ENCODE measurements at regions not wholly inside any gene's neighbourhood (a gene's known extent, or its start where the extent isn't known, plus 50 kb on each side); places are given as distances from the start of the nearest gene placed in this dataset.

DNA sequence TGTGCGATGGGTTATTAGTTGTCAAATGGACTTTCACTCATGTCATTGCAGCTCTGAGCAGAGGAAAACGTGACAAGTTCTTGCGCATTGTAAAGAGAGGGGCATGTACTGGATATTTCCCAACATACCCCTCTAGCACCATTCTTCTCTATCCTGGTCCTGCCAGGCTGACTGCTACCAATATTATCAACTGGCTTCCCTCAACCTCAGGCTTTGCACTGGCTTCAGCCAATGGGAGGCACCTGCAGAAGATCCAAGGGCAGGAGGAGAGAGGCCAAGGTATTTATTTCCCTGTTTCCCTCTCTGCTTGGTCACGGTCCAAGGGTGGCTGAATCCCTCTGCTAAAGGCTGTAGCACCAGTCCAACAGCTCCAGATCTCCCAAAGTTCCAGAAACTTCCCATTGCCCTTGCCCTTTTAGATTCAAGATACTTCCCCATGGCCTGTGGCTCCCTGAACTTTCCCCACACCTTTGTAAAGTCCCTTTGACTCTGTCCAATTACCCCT, 175.6 kb upstream of the NECTIN1 start:
- dilution Hi-C loops (cut with HindIII; ENCODE audit: low sequenced_read_pairs, unreplicated experiment) = no loop called here
- TF ChIP-seq BHLHE40 (IDR thresholded peaks at IDR 0.05; ENCODE audit: low read depth, low read length) (no peak), ELK1 (IDR thresholded peaks at IDR 0.05; ENCODE audit: borderline replicate concordance, low read depth, low read length) (no peak), POLR2A (IDR thresholded peaks at IDR 0.05; ENCODE audit: low read depth, low read length) (no peak), MXI1 (IDR thresholded peaks at IDR 0.05; ENCODE audit: borderline replicate concordance, low read depth, low read length) (no peak), RAD21 (IDR thresholded peaks at IDR 0.05; ENCODE audit: low read length) (no peak), NFE2L2 (IDR thresholded peaks at IDR 0.05; ENCODE audit: low read depth, low read length) (no peak), RFX5 (IDR thresholded peaks at IDR 0.05; ENCODE audit: low read depth, low read length) (no peak), MAFK (IDR thresholded peaks at IDR 0.05; ENCODE audit: low read depth, low read length) (no peak), CEBPB (IDR thresholded peaks at IDR 0.05; ENCODE audit: low read depth, low read length) (no peak), RCOR1 (IDR thresholded peaks at IDR 0.05; ENCODE audit: insufficient replicate concordance, low read length) (no peak), MAZ (IDR thresholded peaks at IDR 0.05; ENCODE audit: borderline replicate concordance, low read depth, low read length) (no peak), FOS (IDR thresholded peaks at IDR 0.05; ENCODE audit: low read depth, low read length) (no peak), CHD1 (IDR thresholded peaks at IDR 0.05; ENCODE audit: low read depth, low read length) (no peak), SMC3 (IDR thresholded peaks at IDR 0.05; ENCODE audit: low read depth, low read length) (no peak)
- TF ChIP-seq, protein P1, sequence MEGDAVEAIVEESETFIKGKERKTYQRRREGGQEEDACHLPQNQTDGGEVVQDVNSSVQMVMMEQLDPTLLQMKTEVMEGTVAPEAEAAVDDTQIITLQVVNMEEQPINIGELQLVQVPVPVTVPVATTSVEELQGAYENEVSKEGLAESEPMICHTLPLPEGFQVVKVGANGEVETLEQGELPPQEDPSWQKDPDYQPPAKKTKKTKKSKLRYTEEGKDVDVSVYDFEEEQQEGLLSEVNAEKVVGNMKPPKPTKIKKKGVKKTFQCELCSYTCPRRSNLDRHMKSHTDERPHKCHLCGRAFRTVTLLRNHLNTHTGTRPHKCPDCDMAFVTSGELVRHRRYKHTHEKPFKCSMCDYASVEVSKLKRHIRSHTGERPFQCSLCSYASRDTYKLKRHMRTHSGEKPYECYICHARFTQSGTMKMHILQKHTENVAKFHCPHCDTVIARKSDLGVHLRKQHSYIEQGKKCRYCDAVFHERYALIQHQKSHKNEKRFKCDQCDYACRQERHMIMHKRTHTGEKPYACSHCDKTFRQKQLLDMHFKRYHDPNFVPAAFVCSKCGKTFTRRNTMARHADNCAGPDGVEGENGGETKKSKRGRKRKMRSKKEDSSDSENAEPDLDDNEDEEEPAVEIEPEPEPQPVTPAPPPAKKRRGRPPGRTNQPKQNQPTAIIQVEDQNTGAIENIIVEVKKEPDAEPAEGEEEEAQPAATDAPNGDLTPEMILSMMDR (conservative IDR thresholded peaks at IDR 0.05; ENCODE audit: low read depth, low read length) = no peak
- TF ChIP-seq, protein P2, sequence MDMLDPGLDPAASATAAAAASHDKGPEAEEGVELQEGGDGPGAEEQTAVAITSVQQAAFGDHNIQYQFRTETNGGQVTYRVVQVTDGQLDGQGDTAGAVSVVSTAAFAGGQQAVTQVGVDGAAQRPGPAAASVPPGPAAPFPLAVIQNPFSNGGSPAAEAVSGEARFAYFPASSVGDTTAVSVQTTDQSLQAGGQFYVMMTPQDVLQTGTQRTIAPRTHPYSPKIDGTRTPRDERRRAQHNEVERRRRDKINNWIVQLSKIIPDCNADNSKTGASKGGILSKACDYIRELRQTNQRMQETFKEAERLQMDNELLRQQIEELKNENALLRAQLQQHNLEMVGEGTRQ (IDR thresholded peaks at IDR 0.05; ENCODE audit: low read depth, low read length) = no peak
- Histone ChIP-seq H3K4me3 (ENCODE audit: insufficient read depth, low read depth, low read length) (no peak overlapping the region), H3K79me1 (ENCODE audit: low read depth in 1 of 2, low read length in 2 of 2) (no peaks in the 10 kb centered on the region), H3K56ac (ENCODE audit: extremely low read depth, insufficient read depth, low read length) (no peak overlapping the region), H2AK9ac (replicated peaks; ENCODE audit: low read depth, low read length, poor library complexity) (no peak overlapping the region), H2BK15ac (ENCODE audit: low read depth, low read length) (no peak overlapping the region), H4K5ac (ENCODE audit: low read depth, low read length) (no peak overlapping the region), H3K14ac (replicated peaks; ENCODE audit: low read depth, low read length) (no peak overlapping the region), H3K4me1 (ENCODE audit: control insufficient read depth, insufficient read depth, low read length) (no peaks in the 10 kb centered on the region), H2AFZ (replicated peaks; ENCODE audit: low read length, poor library complexity) (no peak overlapping the region), H3K18ac (ENCODE audit: low read depth, low read length) (no peak overlapping the region), H4K8ac (ENCODE audit: low read depth in 2 of 2, low read length in 2 of 2) (no peak overlapping the region), H4K20me1 (ENCODE audit: insufficient read depth, low read length) (no peaks in the 10 kb centered on the region), H3K9ac (ENCODE audit: low read depth, low read length) (no peak overlapping the region), H3K27ac (ENCODE audit: insufficient read depth, low read length) (no peak overlapping the region), H2BK5ac (ENCODE audit: low read depth, low read length, poor library complexity, severe bottlenecking) (no peak overlapping the region), H3K4me2 (ENCODE audit: low read depth, low read length) (no peak overlapping the region), H3K23ac (ENCODE audit: low read depth, low read length) (no peak overlapping the region), H4K91ac (ENCODE audit: insufficient read depth, low read depth, low read length) (no peak overlapping the region), H2BK20ac (ENCODE audit: low read depth, low read length) (no peak overlapping the region), H2AK5ac (ENCODE audit: low read depth, low read length) (no peak overlapping the region), H3K9me1 (ENCODE audit: insufficient read depth, low read length) (no peaks in the 10 kb centered on the region), H3K27me3 (ENCODE audit: control insufficient read depth, insufficient read depth, low read length) (peaks cover 17% of the 10 kb centered on the region), H3K4ac (ENCODE audit: low read depth, low read length) (no peak overlapping the region), H2BK120ac (ENCODE audit: low read depth, low read length) (no peak overlapping the region), H3K9me3 (ENCODE audit: control insufficient read depth, insufficient read depth, low read length) (no peaks in the 10 kb centered on the region), H3K36me3 (ENCODE audit: control insufficient read depth, insufficient read depth, low read length) (no peaks in the 10 kb centered on the region)
- POLR2A ChIA-PET (ENCODE audit: unreplicated experiment) = no interaction called here
- 0% methylated on average over 1 of the region's 4 CpGs; no CpG with 5 or more reads in 1 of the 2 experiments for WGBS, 2 experiments (ENCODE audit: extremely low coverage in 2 of 2, insufficient read length in 1 of 2)
- DNase-seq (no peak), ATAC-seq (ENCODE audit: low read depth) (no peak)
- intact Hi-C loops (cut with micrococcal nuclease) = no loop called here
- in situ Hi-C loops (cut with MboI; ENCODE audit: low sequenced_read_pairs) = no loop called here
- no TSS peak for BruUV-seq (replicated peaks)
- CTCF ChIA-PET = no interaction called here

Data from IMR-90 (cell line).